T-helper 1 cell treated with Interleukin-12 subunit alpha and Interleukin-12 subunit beta and Interleukin-4 antibody, amounts not matched to agents 30 ng/mL and 1 ng/mL, for 36 hours (primary cell): ENCODE measurements at regions not wholly inside any gene's neighbourhood (a gene's known extent, or its start where the extent isn't known, plus 50 kb on each side); places are given as distances from the start of the nearest gene placed in this dataset.
"Not testable (repeated sequence)": the region's sequence is repeated elsewhere in the genome, so short reads cannot be mapped to it uniquely, and the experiment has no call there.

Experiments used
- intact Hi-C: fragments of 100-400 bp; cut with micrococcal nuclease; formaldehyde crosslinking; loops from one replicate; pipeline ENCODE4 v1.15.1; 2024

GRCh38 chr13:84609716-84610115 lies 727.4 kb upstream of the SLITRK1 start:
- intact Hi-C loops, result no loop called here

GRCh38 chr13:84607261-84608013 lies 725.2 kb upstream of the SLITRK1 start:
- intact Hi-C loops, result no loop called here

- intact Hi-C loops, result no loop called here
Observed at GRCh38 chr13:84606616-84607015, 724.3 kb upstream of the SLITRK1 start.

GRCh38 chr13:84605927-84606326 lies 723.7 kb upstream of the SLITRK1 start:
- intact Hi-C loops, result no loop called here

GRCh38 chr13:84591444-84591843 lies 709.2 kb upstream of the SLITRK1 start:
- intact Hi-C loops, result no loop called here

GRCh38 chr13:84590663-84591062 lies 708.4 kb upstream of the SLITRK1 start:
- intact Hi-C loops, result no loop called here

- intact Hi-C loops, result no loop called here
Observed at GRCh38 chr13:84588023-84588422, 705.7 kb upstream of the SLITRK1 start.

GRCh38 chr13:84579901-84580300 lies 697.6 kb upstream of the SLITRK1 start:
- intact Hi-C loops, result not testable (repeated sequence)

GRCh38 chr13:84574851-84575250 lies 692.6 kb upstream of the SLITRK1 start:
- intact Hi-C loops, result no loop called here

- intact Hi-C loops, result no loop called here
Observed at GRCh38 chr13:84571264-84571663, 689.0 kb upstream of the SLITRK1 start.

GRCh38 chr13:84570831-84571230 lies 688.6 kb upstream of the SLITRK1 start:
- intact Hi-C loops, result no loop called here

GRCh38 chr13:84569366-84569765 lies 687.1 kb upstream of the SLITRK1 start:
- intact Hi-C loops, result no loop called here

- intact Hi-C loops, result no loop called here
Observed at GRCh38 chr13:84567848-84568247, 685.6 kb upstream of the SLITRK1 start.

- intact Hi-C loops, result no loop called here
Observed at GRCh38 chr13:84566780-84567179, 684.5 kb upstream of the SLITRK1 start.

- intact Hi-C loops, result no loop called here
Observed at GRCh38 chr13:84563611-84564010, 681.3 kb upstream of the SLITRK1 start.

GRCh38 chr13:84553227-84553626 lies 671.0 kb upstream of the SLITRK1 start:
- intact Hi-C loops, result no loop called here

GRCh38 chr13:84543962-84544361 lies 661.7 kb upstream of the SLITRK1 start:
- intact Hi-C loops, result no loop called here

- intact Hi-C loops, result no loop called here
Observed at GRCh38 chr13:84542348-84542747, 660.1 kb upstream of the SLITRK1 start.

GRCh38 chr13:84536906-84537305 lies 654.6 kb upstream of the SLITRK1 start:
- intact Hi-C loops, result no loop called here

GRCh38 chr13:84528408-84529070 lies 646.3 kb upstream of the SLITRK1 start:
- intact Hi-C loops, result no loop called here

GRCh38 chr13:84525865-84526264 lies 643.6 kb upstream of the SLITRK1 start:
- intact Hi-C loops, result no loop called here

- intact Hi-C loops, result no loop called here
Observed at GRCh38 chr13:84524586-84524985, 642.3 kb upstream of the SLITRK1 start.

GRCh38 chr13:84500016-84500415 lies 617.7 kb upstream of the SLITRK1 start:
- intact Hi-C loops, result no loop called here
